ENCODE measurements at regions not wholly inside any gene's neighbourhood (a gene's known extent, or its start where the extent isn't known, plus 50 kb on each side); places are given as distances from the start of the nearest gene placed in this dataset.

DNA sequence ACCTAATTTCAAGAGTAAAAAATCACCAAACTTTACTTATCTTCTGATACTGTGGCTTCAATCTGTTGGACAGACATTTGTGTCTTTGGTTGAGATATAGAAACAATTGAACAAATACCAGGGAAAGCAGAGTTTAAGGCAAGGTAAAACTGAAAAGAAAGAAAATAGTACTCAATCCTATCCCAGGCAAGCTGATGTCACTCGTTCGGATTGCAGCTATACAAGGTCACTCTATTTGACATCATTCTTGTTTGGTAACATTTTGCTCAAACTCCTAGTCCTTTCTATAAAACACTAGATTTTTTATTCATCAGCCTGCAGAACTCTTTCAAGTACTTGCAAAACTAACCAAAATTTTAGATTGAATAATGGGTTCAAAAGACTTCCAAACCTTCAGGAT lies 91.9 kb upstream of the ANKRD55 start:
- no TSS peak for BruUV-seq (replicated peaks)
- no peak for ATAC-seq
- no peak overlapping the region for H3K9ac ChIP-seq (ENCODE audit: insufficient read depth, low read depth, low read length)
- no peak overlapping the region for H2AFZ ChIP-seq (ENCODE audit: low read length)
- 83% methylated on average over 2 of the region's 2 CpGs for WGBS (ENCODE audit: low lambda C conversion rate)
- no peaks in the 10 kb centered on the region for H3K27me3 ChIP-seq (ENCODE audit: control insufficient read depth in 1 of 2, insufficient read depth in 2 of 2, low read length in 2 of 2)
- ChIA-PET POLR2A (no interaction called here), CTCF (ENCODE audit: low intra/inter-chr PET ratio, low total read pairs) (no interaction called here)
- no peak overlapping the region for H3K27ac ChIP-seq (ENCODE audit: extremely low read length, insufficient read depth, low read length)
- TF ChIP-seq HOMEZ (CRISPR knock-in tag; IDR thresholded peaks at IDR 0.05; ENCODE audit: low read depth): peak; percentile 68; the same call in 1 of the 2 replicates
- no peak for TF ChIP-seq RORA (CRISPR knock-in tag; IDR thresholded peaks at IDR 0.05)
- H3K4me1 ChIP-seq (ENCODE audit: insufficient read depth, low read length): peaks cover 53% of the 10 kb centered on the region
- H3K4me3 ChIP-seq (replicated peaks in 1 of 3; ENCODE audit: insufficient read depth in 1 of 3, low read depth in 2 of 3, low read length in 3 of 3): no peak overlapping the region
- no peak for DNase-seq (ENCODE audit: low spot score)
- FAIRE-seq: no peak
- in situ Hi-C loops (cut with HindIII; ENCODE audit: extremely low pct_ligation_motif_present, low pct_unique_long_range_greater_than_20kb) (no loop called here), intact Hi-C loops (cut with micrococcal nuclease; ENCODE audit: unreplicated experiment) (no loop called here)
- H3K79me2 ChIP-seq (ENCODE audit: insufficient read depth, low read length): no peaks in the 10 kb centered on the region
- no peak overlapping the region for H3K4me2 ChIP-seq (ENCODE audit: low read depth, low read length)
- no peaks in the 10 kb centered on the region for H4K20me1 ChIP-seq (ENCODE audit: insufficient read depth, low read length)
- no peaks in the 10 kb centered on the region for H3K9me3 ChIP-seq (ENCODE audit: low read length)
- H3K36me3 ChIP-seq (replicated peaks in 1 of 2; ENCODE audit: control insufficient read depth in 1 of 2, insufficient read depth in 2 of 2, low read length in 2 of 2): no peaks in the 10 kb centered on the region

DNA sequence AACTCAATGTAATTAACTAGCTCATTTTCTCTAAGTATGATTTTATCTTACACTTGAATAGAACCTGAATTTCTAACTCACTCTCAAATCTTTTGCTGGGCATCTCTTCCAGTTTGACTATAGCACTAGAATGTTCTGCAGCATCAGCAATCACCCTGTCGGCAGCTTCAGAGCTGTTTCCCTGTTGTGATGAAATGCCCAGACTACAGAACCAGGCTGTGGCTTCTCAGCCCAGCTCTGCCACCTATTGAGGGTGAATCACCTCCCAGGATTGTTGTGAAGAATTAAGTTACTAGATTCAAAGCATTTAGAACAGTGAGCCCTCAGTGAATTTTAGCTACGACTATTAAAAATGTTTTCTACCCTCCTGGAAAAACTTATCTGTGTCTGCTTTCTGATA lies 90.4 kb upstream of the ANKRD55 start:
- FAIRE-seq: no peak
- intact Hi-C loops (cut with micrococcal nuclease; ENCODE audit: unreplicated experiment): no loop called here

More for the DNA sequence above, 90.4 kb upstream of the ANKRD55 start:
- Histone ChIP-seq H3K4me3 (replicated peaks in 1 of 3; ENCODE audit: insufficient read depth in 1 of 3, low read depth in 2 of 3, low read length in 3 of 3) (no peak overlapping the region), H3K9ac (ENCODE audit: insufficient read depth, low read depth, low read length) (no peak overlapping the region), H3K27me3 (ENCODE audit: control insufficient read depth in 1 of 2, insufficient read depth in 2 of 2, low read length in 2 of 2) (no peaks in the 10 kb centered on the region), H2AFZ (ENCODE audit: low read length) (no peak overlapping the region), H3K4me2 (ENCODE audit: low read depth, low read length) (no peak overlapping the region), H3K4me1 (ENCODE audit: insufficient read depth, low read length) (peaks cover 52% of the 10 kb centered on the region), H4K20me1 (ENCODE audit: insufficient read depth, low read length) (no peaks in the 10 kb centered on the region), H3K9me3 (ENCODE audit: low read length) (no peaks in the 10 kb centered on the region), H3K36me3 (replicated peaks in 1 of 2; ENCODE audit: control insufficient read depth in 1 of 2, insufficient read depth in 2 of 2, low read length in 2 of 2) (no peaks in the 10 kb centered on the region), H3K27ac (ENCODE audit: extremely low read length, insufficient read depth, low read length) (no peak overlapping the region), H3K79me2 (ENCODE audit: insufficient read depth, low read length) (no peaks in the 10 kb centered on the region)
- ChIA-PET CTCF (ENCODE audit: low intra/inter-chr PET ratio, low total read pairs) (no interaction called here), POLR2A (no interaction called here)
- ATAC-seq (no peak), DNase-seq (ENCODE audit: low spot score) (peak; percentile 50)
- TF ChIP-seq FOSL1 (CRISPR knock-in tag; IDR thresholded peaks at IDR 0.05; ENCODE audit: borderline replicate concordance): 0 out of 2 replicates have a peak, but pooled peaks have one; percentile 9
- peak; percentile 26 to 35; a peak in 1 of 4 replicates for TF ChIP-seq MAFK (conservative IDR thresholded peaks at IDR 0.05 in 1 of 2, IDR thresholded peaks at IDR 0.05 in 1 of 2; ENCODE audit: low read length in 2 of 2)
- TF ChIP-seq HMGXB4 (CRISPR knock-in tag; IDR thresholded peaks at IDR 0.05; ENCODE audit: borderline replicate concordance in 1 of 2, low read depth in 1 of 2): no peak
- TF ChIP-seq, protein P1, sequence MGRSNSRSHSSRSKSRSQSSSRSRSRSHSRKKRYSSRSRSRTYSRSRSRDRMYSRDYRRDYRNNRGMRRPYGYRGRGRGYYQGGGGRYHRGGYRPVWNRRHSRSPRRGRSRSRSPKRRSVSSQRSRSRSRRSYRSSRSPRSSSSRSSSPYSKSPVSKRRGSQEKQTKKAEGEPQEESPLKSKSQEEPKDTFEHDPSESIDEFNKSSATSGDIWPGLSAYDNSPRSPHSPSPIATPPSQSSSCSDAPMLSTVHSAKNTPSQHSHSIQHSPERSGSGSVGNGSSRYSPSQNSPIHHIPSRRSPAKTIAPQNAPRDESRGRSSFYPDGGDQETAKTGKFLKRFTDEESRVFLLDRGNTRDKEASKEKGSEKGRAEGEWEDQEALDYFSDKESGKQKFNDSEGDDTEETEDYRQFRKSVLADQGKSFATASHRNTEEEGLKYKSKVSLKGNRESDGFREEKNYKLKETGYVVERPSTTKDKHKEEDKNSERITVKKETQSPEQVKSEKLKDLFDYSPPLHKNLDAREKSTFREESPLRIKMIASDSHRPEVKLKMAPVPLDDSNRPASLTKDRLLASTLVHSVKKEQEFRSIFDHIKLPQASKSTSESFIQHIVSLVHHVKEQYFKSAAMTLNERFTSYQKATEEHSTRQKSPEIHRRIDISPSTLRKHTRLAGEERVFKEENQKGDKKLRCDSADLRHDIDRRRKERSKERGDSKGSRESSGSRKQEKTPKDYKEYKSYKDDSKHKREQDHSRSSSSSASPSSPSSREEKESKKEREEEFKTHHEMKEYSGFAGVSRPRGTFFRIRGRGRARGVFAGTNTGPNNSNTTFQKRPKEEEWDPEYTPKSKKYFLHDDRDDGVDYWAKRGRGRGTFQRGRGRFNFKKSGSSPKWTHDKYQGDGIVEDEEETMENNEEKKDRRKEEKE (IDR thresholded peaks at IDR 0.05): no peak
- TF ChIP-seq MAFF (IDR thresholded peaks at IDR 0.05; ENCODE audit: low read depth, low read length): peak; percentile 35
- TF ChIP-seq FOSL2 (CRISPR knock-in tag; IDR thresholded peaks at IDR 0.05): peak; percentile 49; the same call in 1 of the 2 replicates
- peak; percentile 6; the same call in 1 of the 2 replicates for TF ChIP-seq STAG1 (CRISPR knock-in tag; IDR thresholded peaks at IDR 0.05)
- no peak for TF ChIP-seq ZNF644 (CRISPR knock-in tag; IDR thresholded peaks at IDR 0.05; ENCODE audit: low read depth)
- WGBS (ENCODE audit: low lambda C conversion rate): 84% methylated on average over 2 of the region's 2 CpGs
- in situ Hi-C loops (cut with HindIII; ENCODE audit: extremely low pct_ligation_motif_present, low pct_unique_long_range_greater_than_20kb): no loop called here
- BruUV-seq (replicated peaks): no TSS peak

Measured in HepG2 (cell line).